Neutrophil (primary cell): ENCODE measurements at regions not wholly inside any gene's neighbourhood (a gene's known extent, or its start where the extent isn't known, plus 50 kb on each side); places are given as distances from the start of the nearest gene placed in this dataset.

Experiments
- H3K27ac ChIP-seq: fragments of 200-600 bp; sonication (generic); 2 replicates; pipeline ENCODE4 v1.5.1; 2016; ENCODE audit warnings: mild to moderate bottlenecking, moderate library complexity
- H3K27me3 ChIP-seq: fragments of 200-600 bp; sonication (generic); 2 replicates; pipeline ENCODE4 v1.6.0; 2016; ENCODE audit warnings: mild to moderate bottlenecking
- H3K36me3 ChIP-seq: fragments of 200-600 bp; sonication (generic); 2 replicates; pipeline ENCODE4 v1.5.1; 2017
- H3K4me1 ChIP-seq, 2 experiments: fragments of 200-600 bp in 1 of 2; sonication (generic) in 1 of 2; 1 replicate in 1 of 2; 2 replicates in 1 of 2; pipeline versions ENCODE4 v1.5.1 to v1.6.1; 2013 to 2016; ENCODE audit warnings: low read depth in 1 of 2, low read length in 1 of 2, mild to moderate bottlenecking in 1 of 2, moderate library complexity in 1 of 2; ENCODE audit not compliant: control insufficient read depth in 1 of 2, insufficient read depth in 1 of 2
- H3K4me3 ChIP-seq, 2 experiments: fragments of 200-600 bp in 1 of 2; sonication (generic) in 1 of 2; 1 replicate in 1 of 2; 2 replicates in 1 of 2; pipeline ENCODE4 v1.5.1; 2013 to 2016; ENCODE audit warnings: low read depth in 1 of 2, low read length in 1 of 2, mild to moderate bottlenecking in 1 of 2, moderate library complexity in 1 of 2
- H3K9me3 ChIP-seq: fragments of 200-600 bp; sonication (generic); 2 replicates; pipeline ENCODE4 v1.5.1; 2016
- CTCF ChIP-seq: fragments of 200-600 bp; sonication (generic); IDR thresholded peaks from 2 replicates; pipeline ENCODE4 v1.5.1; 2016; ENCODE audit warnings: antibody characterized with exemption

- no peak for TF ChIP-seq CTCF
Measured at GRCh38 chr12:46082490-46083200, 92.3 kb upstream of the SCAF11 start.

GRCh38 chr12:46073321-46073720, 82.9 kb upstream of the SCAF11 start:
- H3K27ac ChIP-seq, result no peak overlapping the region
- H3K4me3 ChIP-seq, result no peak overlapping the region
- H3K27me3 ChIP-seq, result no peaks in the 10 kb centered on the region
- no peak for TF ChIP-seq CTCF
- no peaks in the 10 kb centered on the region for H3K9me3 ChIP-seq
- no peaks in the 10 kb centered on the region for H3K4me1 ChIP-seq
- H3K36me3 ChIP-seq, result no peaks in the 10 kb centered on the region

More at GRCh38 chr12:46082490-46083200, 92.3 kb upstream of the SCAF11 start:
- no peaks in the 10 kb centered on the region for H3K36me3 ChIP-seq
- no peaks in the 10 kb centered on the region for H3K4me1 ChIP-seq
- H3K27ac ChIP-seq, result no peak overlapping the region
- no peak overlapping the region for H3K4me3 ChIP-seq
- H3K27me3 ChIP-seq, result no peaks in the 10 kb centered on the region
- H3K9me3 ChIP-seq, result no peaks in the 10 kb centered on the region

GRCh38 chr12:46071769-46072624, 81.6 kb upstream of the SCAF11 start:
- Histone ChIP-seq H3K4me3 (no peak overlapping the region), H3K27ac (no peak overlapping the region), H3K9me3 (no peaks in the 10 kb centered on the region), H3K36me3 (no peaks in the 10 kb centered on the region), H3K4me1 (no peaks in the 10 kb centered on the region), H3K27me3 (no peaks in the 10 kb centered on the region)
- TF ChIP-seq CTCF, result peak; percentile 59

- H3K4me3 ChIP-seq, result no peak overlapping the region
- H3K9me3 ChIP-seq, result no peaks in the 10 kb centered on the region
- no peaks in the 10 kb centered on the region for H3K27me3 ChIP-seq
- no peaks in the 10 kb centered on the region for H3K36me3 ChIP-seq
- TF ChIP-seq CTCF, result no peak
- H3K4me1 ChIP-seq, result no peaks in the 10 kb centered on the region
- H3K27ac ChIP-seq, result no peak overlapping the region
Measured at GRCh38 chr12:46071335-46071734, 81.0 kb upstream of the SCAF11 start.

- TF ChIP-seq CTCF, result no peak
- H3K27ac ChIP-seq, result no peak overlapping the region
Measured at GRCh38 chr12:46067094-46067493, 76.7 kb upstream of the SCAF11 start.

More at GRCh38 chr12:46067094-46067493, 76.7 kb upstream of the SCAF11 start:
- Histone ChIP-seq H3K4me3 (no peak overlapping the region), H3K36me3 (no peaks in the 10 kb centered on the region), H3K27me3 (no peaks in the 10 kb centered on the region), H3K4me1 (no peaks in the 10 kb centered on the region), H3K9me3 (no peaks in the 10 kb centered on the region)
